ENCODE measurements at regions not wholly inside any gene's neighbourhood (a gene's known extent, or its start where the extent isn't known, plus 50 kb on each side); places are given as distances from the start of the nearest gene placed in this dataset.

DNA sequence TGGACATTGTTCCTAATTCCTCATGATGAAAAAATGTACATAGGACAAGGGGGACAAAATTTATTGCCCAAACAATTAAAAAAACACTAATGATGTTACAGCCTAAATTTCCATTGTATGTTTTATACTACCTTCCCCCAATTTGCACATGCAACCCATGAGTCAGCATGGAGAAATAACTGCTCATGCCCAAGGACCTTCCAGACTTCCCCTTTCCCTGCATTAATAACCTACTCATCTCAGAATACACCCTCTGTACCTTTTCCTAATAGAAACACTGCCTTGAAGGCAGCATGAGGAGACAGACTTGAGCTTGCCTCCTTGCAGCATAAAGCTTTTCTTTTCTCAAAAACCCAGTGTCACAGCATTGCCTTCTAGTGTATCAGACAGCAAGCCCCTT lies 2402.8 kb downstream of the TP53TG3F start:
- CTCF ChIA-PET: no interaction called here
- no peak overlapping the region for H3K9ac ChIP-seq (ENCODE audit: low read length)
- Mint-ChIP-seq H3K4me3 (no peak overlapping the region), H3K27ac (no peak overlapping the region), H3K4me1 (no peaks in the 10 kb centered on the region), H3K9me3 (ENCODE audit: insufficient read depth) (peaks cover 5% of the 10 kb centered on the region), H3K27me3 (no peaks in the 10 kb centered on the region)
- no peak overlapping the region for H3K4me2 ChIP-seq (replicated peaks; ENCODE audit: low read depth, low read length, poor library complexity, severe bottlenecking)
- H3K36me3 ChIP-seq (replicated peaks in 1 of 2; ENCODE audit: control extremely low read depth in 1 of 2, control insufficient read depth in 1 of 2, extremely low read depth in 1 of 2, insufficient read depth in 2 of 2, low read length in 1 of 2): no peaks in the 10 kb centered on the region
- peaks cover 4 to 9% (median 7%) of the 10 kb centered on the region in 3 donors for H3K9me3 ChIP-seq (ENCODE audit: control extremely low read depth in 1 of 3, control insufficient read depth in 2 of 3, insufficient read depth in 1 of 3, low read length in 2 of 3)
- H3K4me3 ChIP-seq (ENCODE audit: control extremely low read depth in 1 of 5, extremely low read depth in 1 of 5, insufficient read depth in 1 of 5, low read depth in 2 of 5, low read length in 4 of 5): no peak overlapping the region
- no peaks in the 10 kb centered on the region for H3K79me2 ChIP-seq (ENCODE audit: control insufficient read depth, insufficient read depth, low read length)
- no peaks in the 10 kb centered on the region for H4K20me1 ChIP-seq (ENCODE audit: control insufficient read depth, insufficient read depth, low read length, poor library complexity, severe bottlenecking)
- DNase-seq (no peak), ATAC-seq (ENCODE audit: low read depth) (no peak)
- POLR2A ChIA-PET: no interaction called here
- H3K27me3 ChIP-seq (replicated peaks in 1 of 4; ENCODE audit: control extremely low read depth in 1 of 4, control insufficient read depth in 3 of 4, insufficient read depth in 4 of 4, low read length in 3 of 4): no peaks in the 10 kb centered on the region
- H3K4me1 ChIP-seq (ENCODE audit: control insufficient read depth in 2 of 2, insufficient read depth in 2 of 2, low read length in 2 of 2): no peaks in the 10 kb centered on the region
- H3K27ac ChIP-seq (ENCODE audit: low read length in 2 of 2): no peak overlapping the region
- no peak overlapping the region for H2AFZ ChIP-seq (ENCODE audit: insufficient read depth, low read depth, low read length, poor library complexity, severe bottlenecking)
- intact Hi-C loops (cut with micrococcal nuclease): no loop called here
- TF ChIP-seq, protein P1, sequence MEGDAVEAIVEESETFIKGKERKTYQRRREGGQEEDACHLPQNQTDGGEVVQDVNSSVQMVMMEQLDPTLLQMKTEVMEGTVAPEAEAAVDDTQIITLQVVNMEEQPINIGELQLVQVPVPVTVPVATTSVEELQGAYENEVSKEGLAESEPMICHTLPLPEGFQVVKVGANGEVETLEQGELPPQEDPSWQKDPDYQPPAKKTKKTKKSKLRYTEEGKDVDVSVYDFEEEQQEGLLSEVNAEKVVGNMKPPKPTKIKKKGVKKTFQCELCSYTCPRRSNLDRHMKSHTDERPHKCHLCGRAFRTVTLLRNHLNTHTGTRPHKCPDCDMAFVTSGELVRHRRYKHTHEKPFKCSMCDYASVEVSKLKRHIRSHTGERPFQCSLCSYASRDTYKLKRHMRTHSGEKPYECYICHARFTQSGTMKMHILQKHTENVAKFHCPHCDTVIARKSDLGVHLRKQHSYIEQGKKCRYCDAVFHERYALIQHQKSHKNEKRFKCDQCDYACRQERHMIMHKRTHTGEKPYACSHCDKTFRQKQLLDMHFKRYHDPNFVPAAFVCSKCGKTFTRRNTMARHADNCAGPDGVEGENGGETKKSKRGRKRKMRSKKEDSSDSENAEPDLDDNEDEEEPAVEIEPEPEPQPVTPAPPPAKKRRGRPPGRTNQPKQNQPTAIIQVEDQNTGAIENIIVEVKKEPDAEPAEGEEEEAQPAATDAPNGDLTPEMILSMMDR (IDR thresholded peaks at IDR 0.05): no peak
- no peak for TF ChIP-seq EZH2 (IDR thresholded peaks at IDR 0.05; ENCODE audit: borderline replicate concordance, insufficient read depth, low read depth, low read length, poor library complexity, severe bottlenecking)

DNA sequence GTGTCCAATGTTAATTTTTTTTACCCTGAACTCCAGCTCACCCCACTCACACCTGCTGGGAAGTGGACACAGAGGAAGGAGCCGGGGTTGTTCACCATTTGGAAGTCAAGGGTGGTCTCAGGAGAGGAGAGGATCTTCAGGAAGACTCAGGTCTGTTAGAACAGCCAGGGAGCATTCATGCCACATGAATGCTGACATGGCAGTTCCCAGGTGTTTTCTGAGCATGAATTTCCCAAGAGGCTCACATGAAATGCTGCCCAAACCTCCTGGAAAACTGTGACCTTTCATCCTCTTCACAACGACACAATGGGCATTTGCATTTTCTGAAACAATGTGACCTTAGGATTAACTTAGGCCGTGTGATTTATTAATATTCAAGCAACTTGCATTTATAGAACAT lies 2409.2 kb downstream of the TP53TG3F start:
- Mint-ChIP-seq H3K27ac (no peak overlapping the region), H3K9me3 (ENCODE audit: insufficient read depth) (peaks cover 11% of the 10 kb centered on the region), H3K27me3 (no peaks in the 10 kb centered on the region), H3K4me1 (no peaks in the 10 kb centered on the region), H3K4me3 (no peak overlapping the region)
- CTCF ChIA-PET: no interaction called here
- Histone ChIP-seq H3K27ac (ENCODE audit: low read length in 2 of 2) (no peak overlapping the region), H3K4me1 (ENCODE audit: control insufficient read depth in 2 of 2, insufficient read depth in 2 of 2, low read length in 2 of 2) (no peaks in the 10 kb centered on the region), H3K27me3 (replicated peaks in 1 of 4; ENCODE audit: control extremely low read depth in 1 of 4, control insufficient read depth in 3 of 4, insufficient read depth in 4 of 4, low read length in 3 of 4) (no peaks in the 10 kb centered on the region), H3K79me2 (ENCODE audit: control insufficient read depth, insufficient read depth, low read length) (no peaks in the 10 kb centered on the region), H3K9me3 (ENCODE audit: control extremely low read depth in 1 of 3, control insufficient read depth in 2 of 3, insufficient read depth in 1 of 3, low read length in 2 of 3) (peaks cover 3 to 5% (median 4%) of the 10 kb centered on the region in 3 donors), H4K20me1 (ENCODE audit: control insufficient read depth, insufficient read depth, low read length, poor library complexity, severe bottlenecking) (no peaks in the 10 kb centered on the region), H2AFZ (ENCODE audit: insufficient read depth, low read depth, low read length, poor library complexity, severe bottlenecking) (no peak overlapping the region), H3K4me2 (replicated peaks; ENCODE audit: low read depth, low read length, poor library complexity, severe bottlenecking) (no peak overlapping the region), H3K4me3 (ENCODE audit: control extremely low read depth in 1 of 5, extremely low read depth in 1 of 5, insufficient read depth in 1 of 5, low read depth in 2 of 5, low read length in 4 of 5) (no peak overlapping the region), H3K36me3 (replicated peaks in 1 of 2; ENCODE audit: control extremely low read depth in 1 of 2, control insufficient read depth in 1 of 2, extremely low read depth in 1 of 2, insufficient read depth in 2 of 2, low read length in 1 of 2) (no peaks in the 10 kb centered on the region), H3K9ac (ENCODE audit: low read length) (no peak overlapping the region)
- no peak for TF ChIP-seq EZH2 (IDR thresholded peaks at IDR 0.05; ENCODE audit: borderline replicate concordance, insufficient read depth, low read depth, low read length, poor library complexity, severe bottlenecking)
- TF ChIP-seq, protein P1 (IDR thresholded peaks at IDR 0.05): no peak
- ATAC-seq (ENCODE audit: low read depth) (no peak), DNase-seq (no peak)
- WGBS (ENCODE audit: insufficient coverage): 80% methylated on average over 1 of the region's 3 CpGs
- intact Hi-C loops (cut with micrococcal nuclease): no loop called here
- POLR2A ChIA-PET: no interaction called here

Data from B cell (primary cell).